HG03342 (cell line): ENCODE measurements at regions not wholly inside any gene's neighbourhood (a gene's known extent, or its start where the extent isn't known, plus 50 kb on each side); places are given as distances from the start of the nearest gene placed in this dataset.
"Not testable (repeated sequence)": the region's sequence is repeated elsewhere in the genome, so short reads cannot be mapped to it uniquely, and the experiment has no call there.

Experiments
- ATAC-seq: cut with Tn5 transposase; IDR thresholded peaks from one replicate; pipeline ENCODE4 v1.9.1; 2021; ENCODE audit warnings: mild to moderate bottlenecking, moderate library complexity; ENCODE audit not compliant: unreplicated experiment

GRCh38 chr2:146477383-146477782 is 1367.4 kb upstream of the ACVR2A start:
- ATAC-seq: no peak

- ATAC-seq: no peak
These were observed 1376.3 kb upstream of the ACVR2A start for GRCh38 chr2:146468578-146468977.

GRCh38 chr2:146467425-146467824 is 1377.4 kb upstream of the ACVR2A start:
- no peak for ATAC-seq

GRCh38 chr2:146465460-146465859 is 1379.4 kb upstream of the ACVR2A start:
- ATAC-seq: no peak

- ATAC-seq: no peak
These were observed 1383.8 kb upstream of the ACVR2A start for GRCh38 chr2:146461068-146461467.

- ATAC-seq: no peak
These were observed 1386.2 kb upstream of the ACVR2A start for GRCh38 chr2:146458585-146458984.

- ATAC-seq: no peak
These were observed 1387.6 kb upstream of the ACVR2A start for GRCh38 chr2:146457221-146457620.

- no peak for ATAC-seq
These were observed 1389.5 kb upstream of the ACVR2A start for GRCh38 chr2:146455325-146455724.

GRCh38 chr2:146451972-146452371 is 1392.9 kb upstream of the ACVR2A start:
- peak; percentile 51 for ATAC-seq

GRCh38 chr2:146450131-146450530 is 1394.7 kb upstream of the ACVR2A start:
- ATAC-seq: no peak

- no peak for ATAC-seq
These were observed 1399.8 kb upstream of the ACVR2A start for GRCh38 chr2:146444987-146445386.

GRCh38 chr2:146444085-146444484 is 1400.7 kb upstream of the ACVR2A start:
- no peak for ATAC-seq

GRCh38 chr2:146438246-146438645 is 1406.6 kb upstream of the ACVR2A start:
- ATAC-seq: no peak

- ATAC-seq: no peak
These were observed 1407.1 kb upstream of the ACVR2A start for GRCh38 chr2:146437712-146438111.

- no peak for ATAC-seq
These were observed 1411.5 kb upstream of the ACVR2A start for GRCh38 chr2:146433116-146433875.

GRCh38 chr2:146429366-146429765 is 1415.5 kb upstream of the ACVR2A start:
- no peak for ATAC-seq

GRCh38 chr2:146417942-146418341 is 1426.9 kb upstream of the ACVR2A start:
- no peak for ATAC-seq

- no peak for ATAC-seq
These were observed 1429.5 kb upstream of the ACVR2A start for GRCh38 chr2:146415291-146415690.

- no peak for ATAC-seq
These were observed 1430.4 kb upstream of the ACVR2A start for GRCh38 chr2:146414456-146414855.

- no peak for ATAC-seq
These were observed 1431.7 kb upstream of the ACVR2A start for GRCh38 chr2:146413086-146413610.

- no peak for ATAC-seq
These were observed 1432.2 kb upstream of the ACVR2A start for GRCh38 chr2:146412625-146413024.

GRCh38 chr2:146405402-146406309 is 1439.2 kb upstream of the ACVR2A start:
- not testable (repeated sequence) for ATAC-seq
